SK-N-SH treated with all-trans-retinoic acid at 6 μM for 48 hours (cell line): ENCODE measurements at regions not wholly inside any gene's neighbourhood (a gene's known extent, or its start where the extent isn't known, plus 50 kb on each side); places are given as distances from the start of the nearest gene placed in this dataset.

ENCODE experiments used
- ATAC-seq: fragments of 200-7000 bp; cut with Tn5 transposase; 3 replicates; pipeline ENCODE4 v1.9.1; 2020; ENCODE audit warnings: mild to moderate bottlenecking, moderate library complexity
- CREB5 ChIP-seq: fragments of 250-450 bp; sonication (Bioruptor Pico); IDR thresholded peaks from 2 replicates; pipeline ENCODE4 v1.5.1; 2020; ENCODE audit warnings: low read depth, mild to moderate bottlenecking, moderate library complexity
- ESRRG ChIP-seq: fragments of 250-450 bp; sonication (Bioruptor Pico); IDR thresholded peaks from 2 replicates; pipeline ENCODE4 v1.6.1; 2021; ENCODE audit warnings: mild to moderate bottlenecking
- ISL1 ChIP-seq: fragments of 250-450 bp; sonication (Bioruptor Pico); IDR thresholded peaks from 2 replicates; pipeline ENCODE4 v2.1.2; 2022; ENCODE audit warnings: mild to moderate bottlenecking, moderate library complexity
- ZFP30 ChIP-seq: fragments of 450-650 bp; formaldehyde crosslinking; IDR thresholded peaks from 2 replicates; pipeline ENCODE4 v1.5.0; 2022; ENCODE audit warnings: mild to moderate bottlenecking, moderate library complexity
- TF ChIP-seq, protein P1 (sequence below): fragments of 250-450 bp; sonication (Bioruptor Pico); IDR thresholded peaks from 2 replicates; pipeline ENCODE4 v1.8.0; 2020; ENCODE audit warnings: mild to moderate bottlenecking, moderate library complexity, borderline replicate concordance

- TF ChIP-seq, protein P1, sequence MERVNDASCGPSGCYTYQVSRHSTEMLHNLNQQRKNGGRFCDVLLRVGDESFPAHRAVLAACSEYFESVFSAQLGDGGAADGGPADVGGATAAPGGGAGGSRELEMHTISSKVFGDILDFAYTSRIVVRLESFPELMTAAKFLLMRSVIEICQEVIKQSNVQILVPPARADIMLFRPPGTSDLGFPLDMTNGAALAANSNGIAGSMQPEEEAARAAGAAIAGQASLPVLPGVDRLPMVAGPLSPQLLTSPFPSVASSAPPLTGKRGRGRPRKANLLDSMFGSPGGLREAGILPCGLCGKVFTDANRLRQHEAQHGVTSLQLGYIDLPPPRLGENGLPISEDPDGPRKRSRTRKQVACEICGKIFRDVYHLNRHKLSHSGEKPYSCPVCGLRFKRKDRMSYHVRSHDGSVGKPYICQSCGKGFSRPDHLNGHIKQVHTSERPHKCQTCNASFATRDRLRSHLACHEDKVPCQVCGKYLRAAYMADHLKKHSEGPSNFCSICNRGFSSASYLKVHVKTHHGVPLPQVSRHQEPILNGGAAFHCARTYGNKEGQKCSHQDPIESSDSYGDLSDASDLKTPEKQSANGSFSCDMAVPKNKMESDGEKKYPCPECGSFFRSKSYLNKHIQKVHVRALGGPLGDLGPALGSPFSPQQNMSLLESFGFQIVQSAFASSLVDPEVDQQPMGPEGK, result no peak
- TF ChIP-seq CREB5 (CRISPR knock-in tag) (no peak), ESRRG (no peak), ISL1 (CRISPR knock-in tag) (no peak), ZFP30 (CRISPR knock-in tag) (no peak)
- ATAC-seq, result no peak
These were observed 51.7 kb upstream of the SATB2 start for GRCh38 chr2:199509403-199509802.
